ENCODE measurements at regions not wholly inside any gene's neighbourhood (a gene's known extent, or its start where the extent isn't known, plus 50 kb on each side); places are given as distances from the start of the nearest gene placed in this dataset.
"Not testable (repeated sequence)": the region's sequence is repeated elsewhere in the genome, so short reads cannot be mapped to it uniquely, and the experiment has no call there.

DNA sequence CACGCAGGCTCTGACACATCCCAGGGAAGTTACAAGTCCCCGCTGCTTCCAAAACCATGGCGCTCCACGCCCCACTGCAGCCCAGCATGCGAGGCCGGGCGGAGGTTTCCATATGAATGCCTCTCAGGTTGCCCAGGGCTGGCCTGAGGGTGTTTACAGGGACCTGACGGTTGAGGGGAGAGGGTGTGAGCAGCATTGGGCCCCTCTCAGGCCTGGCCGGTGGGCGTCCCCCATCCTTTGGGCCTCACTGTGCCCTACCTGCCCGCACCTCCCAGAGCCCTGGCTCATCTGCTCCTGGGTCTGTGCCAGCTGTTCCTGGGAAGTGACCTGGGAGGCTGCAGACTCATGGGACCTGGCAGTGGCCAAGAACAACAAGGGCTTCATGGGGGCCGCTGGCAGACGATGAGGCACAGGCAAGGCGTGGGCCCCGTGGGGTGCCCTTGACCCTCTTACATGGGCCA is 173.5 kb downstream of the C16orf95 start:
- DNase-seq, result no peak

DNA sequence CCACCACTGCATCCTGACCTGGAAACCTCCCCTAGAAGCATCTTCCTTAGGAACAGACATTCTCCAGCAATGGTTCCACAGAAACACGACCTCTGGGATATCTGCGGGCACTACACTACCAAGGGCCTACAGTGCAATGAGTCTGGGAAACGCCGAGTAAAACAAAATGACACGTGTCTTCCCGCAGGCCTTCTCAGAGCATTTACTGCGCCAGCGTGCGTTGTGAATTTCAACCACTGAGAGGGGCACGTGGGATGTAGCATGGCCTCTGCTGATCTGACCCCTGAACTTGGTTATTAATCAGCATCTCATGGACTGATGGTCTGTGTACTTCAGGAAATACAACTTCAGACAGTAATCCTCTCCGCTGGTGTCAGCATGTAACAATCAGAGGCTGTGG is 173.0 kb downstream of the C16orf95 start:
- DNase-seq, result no peak

DNA sequence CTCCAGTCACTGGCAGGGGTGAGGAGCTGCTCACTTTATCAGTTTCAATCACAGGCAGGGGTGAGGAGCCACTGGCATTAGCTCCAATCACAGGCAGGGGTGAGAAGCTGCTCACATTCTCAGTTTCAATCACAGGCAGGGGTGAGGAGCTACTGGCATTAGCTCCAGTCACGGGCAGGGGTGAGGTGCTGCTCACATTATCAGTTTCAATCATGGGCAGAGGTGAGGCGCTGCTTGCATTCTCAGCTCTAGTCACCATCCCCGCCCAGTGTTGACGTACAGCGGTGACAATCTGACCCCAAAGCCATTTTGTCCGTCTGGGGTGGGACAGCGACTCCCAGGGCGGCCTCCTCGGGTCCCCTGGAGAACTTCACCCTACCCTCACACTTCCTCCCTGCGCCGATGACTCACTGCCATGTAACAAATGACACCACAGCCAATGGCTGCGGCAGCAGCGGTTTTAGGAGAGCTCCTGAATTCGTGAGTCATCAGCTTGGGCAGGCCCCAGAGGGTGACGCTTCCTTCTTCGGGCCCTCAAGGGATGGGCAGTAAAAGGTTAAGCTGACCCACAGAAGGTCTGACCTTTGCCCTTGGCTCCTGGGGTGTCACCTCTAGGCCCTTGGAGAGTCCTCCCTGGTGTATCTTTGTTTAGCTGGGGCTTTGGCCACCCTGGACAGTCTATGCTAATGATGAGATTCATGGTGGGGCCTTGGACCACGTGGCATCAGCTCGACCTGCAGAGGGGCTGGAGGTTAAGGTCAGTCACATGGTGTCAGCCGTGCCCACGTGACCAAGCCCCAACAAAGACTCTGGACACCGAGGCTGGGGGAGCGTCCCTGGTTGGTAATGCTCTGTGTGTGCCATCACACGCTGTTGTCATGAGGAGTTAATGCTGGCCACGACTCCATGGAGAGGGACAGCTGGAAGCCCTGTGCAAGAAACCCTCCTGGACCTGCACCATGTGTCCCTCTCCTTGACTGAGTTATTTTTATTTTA is 171.7 kb downstream of the C16orf95 start:
- no peak for DNase-seq

DNA sequence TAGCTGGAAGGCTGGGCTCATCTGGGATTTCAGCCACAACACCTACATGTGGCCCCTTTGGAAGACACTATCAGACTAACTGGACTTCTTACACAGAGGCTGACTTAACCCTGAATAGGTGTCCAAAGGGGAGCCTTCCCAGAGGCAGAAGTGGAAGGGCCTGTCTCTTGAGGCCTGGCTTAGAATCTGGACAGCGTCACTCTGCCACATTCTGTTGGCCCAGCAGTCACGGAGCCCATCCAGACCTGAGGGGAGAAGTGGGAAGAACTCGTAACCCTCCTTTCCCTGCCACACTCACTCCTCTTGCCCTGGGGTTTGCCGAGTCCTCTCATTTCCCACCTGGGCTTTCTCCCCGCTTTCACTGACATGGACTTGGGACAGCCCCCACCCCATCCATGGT is 170.5 kb downstream of the C16orf95 start:
- DNase-seq, result no peak

DNA sequence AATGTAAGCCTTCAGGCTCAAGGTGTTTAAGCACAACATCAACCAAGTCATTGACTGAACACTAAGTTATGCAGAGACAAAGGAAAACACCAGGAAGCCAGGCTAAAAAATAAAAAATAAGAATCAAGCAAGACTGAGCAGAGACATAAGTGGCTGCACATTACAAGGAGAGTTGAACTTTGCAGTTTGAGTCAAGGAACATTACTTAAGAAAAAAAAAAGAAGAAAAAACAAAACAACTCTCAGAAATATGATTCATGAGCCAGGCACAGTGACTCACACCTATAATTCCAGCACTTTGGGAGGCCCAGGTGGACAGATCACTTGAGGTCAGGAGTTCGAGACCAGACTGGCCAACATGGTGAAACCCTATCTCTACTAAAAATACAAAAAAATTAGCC is 168.1 kb downstream of the C16orf95 start:
- DNase-seq, result no peak

DNA sequence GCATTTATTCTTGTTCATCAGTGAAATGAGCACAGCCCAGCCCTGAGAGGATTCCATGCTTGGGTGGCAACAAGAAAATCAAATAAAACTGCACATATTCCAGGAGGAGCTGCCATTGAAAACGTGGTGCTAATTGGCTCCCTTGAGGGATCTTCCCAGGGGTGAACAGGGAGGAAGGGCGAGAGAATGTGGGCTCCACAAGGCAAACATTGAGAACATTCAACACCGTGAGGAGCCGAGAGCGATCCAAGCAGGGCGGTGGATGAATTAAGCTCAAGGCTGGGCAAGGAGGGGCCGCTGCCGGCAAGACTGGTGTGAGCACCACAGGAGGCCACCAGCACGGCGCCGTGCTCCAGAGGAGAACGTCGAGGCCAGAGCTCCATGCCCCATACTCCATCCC is 166.9 kb downstream of the C16orf95 start:
- DNase-seq, result no peak

DNA sequence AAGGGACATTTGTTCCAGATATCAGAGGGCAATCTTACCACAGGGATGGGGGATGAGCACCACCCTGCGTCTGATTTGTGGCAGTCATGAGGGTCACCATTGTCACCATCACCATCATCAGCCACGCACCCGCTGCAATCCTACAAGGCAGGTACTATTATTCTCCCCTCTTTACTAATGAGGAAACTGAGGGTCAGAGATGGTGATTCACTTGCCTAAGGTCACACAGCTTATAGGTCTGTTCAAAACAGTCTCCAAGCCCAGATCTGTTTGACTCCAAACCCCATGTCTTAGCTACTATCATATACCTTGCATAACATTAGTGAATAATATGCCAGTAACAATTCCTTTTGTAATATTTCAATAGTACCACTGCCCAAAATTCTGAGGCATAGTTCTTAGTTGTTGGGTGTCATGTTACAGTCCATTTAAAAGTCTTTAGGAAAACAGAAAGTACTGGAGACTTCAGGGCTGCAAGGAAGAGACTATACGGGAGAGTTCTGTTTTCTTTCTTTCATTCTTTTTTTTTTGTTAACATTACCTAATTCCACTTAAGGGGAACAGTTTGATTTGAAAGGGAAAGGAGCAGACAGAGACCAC is 166.4 kb downstream of the C16orf95 start:
- no peak for DNase-seq

DNA sequence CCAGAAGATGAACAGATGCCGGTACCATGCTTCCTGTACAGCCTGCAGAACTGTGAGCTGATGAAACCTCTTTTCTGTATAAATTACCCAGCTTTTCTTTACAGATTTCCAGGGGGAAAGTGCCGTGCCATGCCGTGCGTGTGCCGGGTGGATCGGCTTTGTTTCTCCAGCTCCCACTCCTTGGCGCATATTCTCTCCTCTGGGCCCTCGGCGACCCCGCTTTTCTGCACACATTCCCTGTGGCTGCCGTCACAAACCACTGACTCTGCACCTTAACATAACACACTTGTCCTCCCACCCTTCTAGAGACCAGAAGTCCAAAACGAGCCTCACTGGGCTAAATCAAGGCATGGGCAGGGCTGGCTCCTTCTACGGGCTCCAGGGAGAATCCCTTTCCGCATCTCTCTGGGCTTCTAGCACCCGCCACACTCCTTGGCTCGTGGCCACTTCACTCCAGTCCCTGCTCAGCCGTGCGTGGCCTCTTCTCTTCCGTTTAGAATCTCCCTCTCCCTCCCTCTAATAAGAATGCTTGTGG is 164.9 kb downstream of the C16orf95 start:
- no peak for DNase-seq

DNA sequence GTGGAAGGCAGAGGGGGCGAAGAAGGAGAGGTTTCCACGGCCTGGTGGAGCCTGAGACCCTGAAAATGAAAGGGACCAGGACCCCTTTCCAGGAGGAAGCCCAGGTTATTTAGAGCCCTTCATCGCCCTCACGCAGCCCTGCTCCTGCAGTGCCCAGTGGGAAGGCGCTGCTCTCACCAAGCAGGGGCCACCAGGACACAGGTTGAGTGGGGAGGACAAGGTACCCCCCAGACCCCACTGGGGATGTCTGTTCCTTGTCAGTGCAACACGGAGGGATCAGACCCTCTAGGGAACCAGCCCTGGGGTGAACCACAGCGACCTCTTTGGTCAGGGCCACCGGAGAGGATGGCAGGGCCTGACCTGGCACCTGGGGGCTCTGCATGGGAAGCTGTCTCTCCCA is 163.9 kb downstream of the C16orf95 start:
- no peak for DNase-seq

DNA sequence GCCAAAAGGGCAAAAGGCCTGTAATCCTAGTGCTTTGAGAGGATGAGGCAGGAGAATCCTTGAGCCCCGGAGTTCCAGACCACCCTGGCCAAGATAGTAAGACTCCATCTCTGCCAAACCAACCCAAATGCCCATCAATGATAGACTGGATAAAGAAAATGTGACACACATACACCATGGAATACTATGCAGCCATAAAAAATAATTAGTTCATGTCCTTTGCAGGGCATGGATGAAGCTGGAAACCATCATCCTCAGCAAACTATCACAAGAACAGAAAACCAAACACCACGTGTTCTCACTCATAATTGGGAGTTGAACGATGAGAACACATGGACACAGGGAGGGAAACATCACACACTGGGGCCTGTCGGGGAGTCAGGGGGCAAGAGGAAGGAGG is 161.9 kb downstream of the C16orf95 start:
- not testable (repeated sequence) for DNase-seq

DNA sequence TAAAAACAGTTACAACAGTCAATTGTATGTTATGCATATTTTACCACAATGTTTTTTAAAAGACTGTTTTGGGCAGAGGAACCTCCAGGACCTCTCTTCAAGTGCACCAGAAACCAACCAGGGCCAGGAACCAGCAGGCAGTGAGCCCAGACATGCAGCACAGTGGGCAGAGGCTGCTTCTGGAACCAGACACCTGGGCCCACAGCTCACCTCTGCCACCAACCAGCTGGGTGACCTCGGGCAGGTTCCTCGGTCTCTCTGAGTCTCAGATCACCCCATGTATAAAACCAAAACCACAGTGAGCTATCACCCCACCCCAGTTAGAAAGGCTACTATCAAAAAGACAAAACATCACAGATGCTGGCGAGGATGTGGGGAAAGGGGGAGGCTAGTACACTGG is 161.0 kb downstream of the C16orf95 start:
- DNase-seq, result no peak

DNA sequence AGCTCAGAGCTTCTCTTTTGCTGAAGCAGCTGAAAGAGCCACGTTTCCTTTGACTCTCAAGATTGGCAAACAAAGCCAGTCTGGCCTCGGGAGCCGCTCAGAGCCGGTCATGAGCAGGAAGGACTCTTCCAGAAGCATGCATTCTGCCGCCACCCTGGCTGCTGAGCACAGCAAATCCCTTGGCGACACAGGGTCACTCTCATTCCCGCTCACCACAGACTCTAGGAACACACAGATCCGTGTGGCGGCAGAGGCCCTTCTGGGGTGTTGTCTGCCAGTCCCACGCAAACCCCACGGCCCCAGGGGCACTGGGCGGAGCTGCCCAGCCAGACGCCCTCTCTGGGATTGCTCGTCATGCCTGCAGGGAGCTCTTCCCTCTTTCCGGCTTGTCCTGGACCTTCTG is 157.0 kb downstream of the C16orf95 start:
- DNase-seq, result no peak

DNA sequence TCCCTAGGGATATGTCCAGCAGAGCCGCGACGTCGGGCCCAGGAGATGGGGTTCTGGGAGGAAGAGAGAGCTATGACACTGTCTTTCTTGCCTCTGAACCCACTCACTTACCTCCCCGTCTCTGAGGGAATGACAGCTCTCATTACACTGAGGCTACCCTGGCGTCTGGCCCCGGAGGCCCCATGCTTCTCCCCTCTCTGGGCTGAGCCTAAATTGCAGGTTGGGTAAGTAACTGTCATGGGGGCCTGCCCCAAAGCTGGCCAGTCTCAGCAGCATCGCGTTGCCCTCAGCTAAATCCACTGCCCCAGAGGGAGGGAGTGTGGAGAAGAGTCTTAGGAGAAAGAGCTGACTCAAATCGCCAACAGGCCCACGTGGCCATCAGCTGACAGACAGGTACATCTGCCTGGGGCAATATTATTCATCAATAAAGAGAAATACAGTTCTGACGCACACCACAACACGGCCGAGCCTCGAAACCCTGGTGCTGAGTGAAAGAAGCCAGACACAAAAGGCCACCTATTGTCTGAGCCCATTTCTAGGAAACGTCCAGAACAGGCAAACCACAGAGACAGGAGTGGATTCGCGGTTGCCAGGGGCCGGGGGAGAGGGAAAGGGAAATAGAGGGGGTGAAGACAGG is 156.4 kb downstream of the C16orf95 start:
- DNase-seq, result no peak

DNA sequence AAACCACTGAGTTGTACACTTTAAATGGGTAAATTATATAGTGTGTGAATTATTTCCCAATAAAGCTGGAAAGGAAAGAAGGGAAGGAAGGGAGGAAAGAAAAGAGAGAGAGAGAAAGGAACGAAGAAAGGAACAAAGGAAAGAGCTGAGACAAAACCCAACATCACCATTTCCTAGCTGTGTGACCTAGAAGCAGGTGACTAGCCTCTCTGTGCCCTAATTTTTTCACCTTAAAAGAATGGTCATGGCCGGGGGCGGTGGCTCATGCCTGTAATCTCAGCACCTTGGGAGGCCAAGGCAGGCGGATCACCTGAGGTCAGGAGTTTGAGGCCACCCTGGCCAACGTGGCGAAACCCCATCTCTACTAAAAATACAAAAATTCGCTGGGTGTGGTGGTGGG is 155.8 kb downstream of the C16orf95 start:
- not testable (repeated sequence) for DNase-seq

DNA sequence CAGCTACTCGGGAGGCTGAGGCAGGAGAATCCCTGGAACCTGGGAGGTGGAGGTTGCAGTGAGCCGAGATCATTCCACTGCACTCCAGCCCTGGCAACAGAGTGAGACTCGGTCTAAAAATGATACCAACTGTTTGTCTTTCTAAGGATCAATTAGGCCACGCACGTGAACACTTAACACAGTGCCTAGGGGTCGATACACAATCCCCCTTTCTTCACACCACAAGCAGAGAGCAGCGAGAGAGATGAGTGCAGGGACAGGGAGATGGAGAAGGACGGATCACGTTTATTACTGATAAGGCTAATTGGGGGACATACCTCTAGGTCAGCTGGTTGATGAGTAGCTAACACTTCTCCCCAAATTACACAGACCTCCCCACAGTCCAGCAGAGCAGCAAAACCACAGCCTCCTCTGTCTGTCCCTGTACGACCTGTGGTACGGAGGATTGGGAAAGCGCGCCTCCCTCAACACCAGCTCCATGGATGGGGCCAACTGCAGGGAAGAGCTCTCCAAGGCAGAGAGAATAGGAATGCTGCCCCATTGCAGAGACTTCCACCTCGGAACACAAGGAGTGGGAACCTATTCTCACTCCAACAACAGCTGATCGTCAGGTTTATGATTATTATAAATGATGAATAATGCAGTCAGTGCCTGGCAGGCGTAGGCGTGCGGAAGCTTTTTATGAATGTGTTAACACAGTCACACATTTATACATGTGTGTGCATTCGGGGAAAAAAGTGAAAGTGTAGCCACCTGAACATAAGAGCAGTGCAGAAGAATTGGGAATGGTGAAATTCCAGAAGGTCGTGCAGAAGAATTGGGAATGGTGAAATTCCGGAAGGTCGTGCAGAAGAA is 155.1 kb downstream of the C16orf95 start:
- peak; percentile 2 for DNase-seq

DNA sequence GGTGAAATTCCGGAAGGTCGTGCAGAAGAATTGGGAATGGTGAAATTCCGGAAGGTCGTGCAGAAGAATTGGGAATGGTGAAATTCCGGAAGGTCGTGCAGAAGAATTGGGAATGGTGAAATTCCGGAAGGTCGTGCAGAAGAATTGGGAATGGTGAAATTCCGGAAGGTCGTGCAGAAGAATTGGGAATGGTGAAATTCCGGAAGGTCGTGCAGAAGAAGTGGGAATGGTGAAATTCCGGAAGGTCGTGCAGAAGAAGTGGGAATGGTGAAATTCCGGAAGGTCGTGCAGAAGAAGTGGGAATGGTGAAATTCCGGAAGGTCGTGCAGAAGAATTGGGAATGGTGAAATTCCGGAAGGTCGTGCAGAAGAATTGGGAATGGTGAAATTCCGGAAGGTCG is 154.4 kb downstream of the C16orf95 start:
- not testable (repeated sequence) for DNase-seq

DNA sequence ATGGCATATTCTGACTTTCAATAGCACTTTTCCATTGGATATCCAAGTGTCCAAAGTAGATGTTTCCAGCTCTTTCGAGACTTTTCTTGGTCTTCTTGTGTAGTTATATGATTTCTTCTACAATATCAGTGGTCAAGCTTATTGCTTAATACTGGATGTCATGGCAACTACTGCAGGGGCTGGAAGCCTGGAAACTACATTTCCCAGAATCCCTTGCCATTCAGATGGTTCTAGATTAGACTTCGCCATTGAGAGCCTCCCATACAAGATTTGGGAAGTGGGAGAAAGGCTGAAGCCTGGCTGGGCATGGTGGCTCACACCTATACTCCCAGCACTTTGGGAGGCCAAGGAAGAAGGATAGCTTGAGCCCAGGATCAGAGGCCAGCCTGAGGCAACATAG is 153.6 kb downstream of the C16orf95 start:
- no peak for DNase-seq

DNA sequence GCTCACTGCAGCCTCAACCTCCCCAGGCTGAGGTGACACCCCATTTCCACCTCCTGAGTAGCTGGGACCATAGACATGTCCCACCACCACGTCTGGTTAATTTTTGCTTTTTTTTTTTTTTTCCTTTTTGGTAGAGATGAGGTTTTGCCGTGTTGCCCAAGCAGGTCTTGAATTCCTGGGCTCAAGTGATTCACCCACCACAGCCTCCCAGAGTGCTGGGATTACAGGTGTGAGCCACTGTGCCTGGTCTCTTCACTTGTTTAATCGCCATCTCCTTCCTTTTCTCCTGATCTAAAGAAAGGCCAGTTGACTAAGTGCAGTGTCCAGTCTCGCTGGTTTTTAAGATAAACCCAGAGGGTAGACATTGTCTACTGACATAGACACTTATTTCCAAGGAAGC is 152.0 kb downstream of the C16orf95 start:
- DNase-seq, result no peak

DNA sequence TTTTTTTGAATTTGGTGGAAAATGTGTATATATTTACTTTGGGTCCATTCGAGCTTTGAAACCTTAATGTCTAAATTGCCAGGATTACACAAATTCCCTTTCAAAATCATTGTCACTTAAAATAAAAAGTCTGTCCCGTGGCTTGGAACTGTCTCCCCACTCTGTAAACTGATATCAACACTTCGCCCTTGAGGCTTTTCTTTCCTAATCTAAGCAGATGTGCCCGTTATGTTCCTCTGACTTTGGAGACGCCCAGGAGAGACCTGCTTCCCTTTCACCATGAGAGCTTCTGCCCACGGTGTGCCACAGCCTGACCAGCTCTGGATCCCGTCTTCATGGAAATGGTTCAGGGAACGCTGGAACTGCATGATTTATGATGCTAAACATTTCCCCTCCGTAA is 151.3 kb downstream of the C16orf95 start:
- no peak for DNase-seq

DNA sequence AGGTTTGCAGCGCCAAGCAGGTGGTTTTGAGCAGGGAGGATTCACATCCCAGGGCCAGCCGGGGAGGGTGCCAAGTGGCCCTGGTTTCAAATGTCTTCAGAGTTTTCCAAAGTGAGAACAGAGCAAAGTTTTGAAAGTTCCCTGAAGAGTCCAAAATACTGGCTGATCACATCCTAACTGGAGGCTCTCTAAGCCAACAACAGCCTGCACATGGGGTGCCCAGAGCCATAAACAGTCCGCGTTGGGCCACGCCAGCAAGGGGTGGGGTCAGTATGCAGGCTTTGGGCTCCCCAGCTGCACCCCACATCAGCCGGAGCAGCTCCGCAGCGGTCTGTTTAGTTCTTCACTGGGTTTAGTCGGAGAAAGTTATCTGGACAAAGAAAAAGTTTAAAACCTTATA is 150.9 kb downstream of the C16orf95 start:
- DNase-seq, result no peak

DNA sequence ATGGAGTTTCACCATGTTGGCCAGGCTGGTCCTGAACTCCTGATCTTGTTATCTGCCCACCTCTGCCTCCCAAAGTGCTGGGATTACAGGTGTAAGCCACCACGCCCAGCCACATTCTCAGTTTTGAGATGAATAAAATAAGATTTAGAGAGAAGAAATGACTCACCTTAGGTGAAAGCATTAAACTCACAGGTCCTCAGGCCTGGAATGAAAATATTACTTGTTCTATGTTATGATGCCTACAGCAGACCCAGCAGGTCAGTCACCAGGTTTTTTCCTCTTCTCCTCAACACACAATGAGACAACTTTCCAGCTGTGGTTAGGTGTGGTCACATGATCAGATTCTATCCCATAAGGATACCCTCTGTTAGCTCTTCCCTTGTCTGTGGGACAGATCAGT is 150.3 kb downstream of the C16orf95 start:
- no peak for DNase-seq

DNA sequence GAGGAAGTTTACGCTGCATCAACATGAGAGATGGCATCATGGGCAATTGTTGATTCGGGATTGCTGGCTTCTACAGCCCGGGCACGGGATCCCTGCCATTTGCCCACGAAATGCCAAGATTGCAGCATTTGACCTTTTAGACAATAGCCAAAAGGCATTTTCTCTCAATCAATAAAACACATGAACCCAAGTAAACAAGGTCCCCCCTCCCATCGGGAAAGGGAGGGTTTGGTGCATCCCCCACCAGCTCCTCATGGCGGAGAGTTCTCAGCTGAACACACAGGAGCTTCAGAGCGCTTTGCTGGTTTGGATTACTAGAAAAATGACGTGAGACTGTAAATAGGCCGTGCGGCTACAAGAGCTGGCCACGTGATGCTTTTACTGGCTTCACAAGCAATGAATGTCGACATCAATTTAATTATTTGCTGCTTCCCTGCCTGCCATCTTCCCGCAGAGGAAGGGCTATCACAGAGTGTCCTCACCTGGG is 147.6 kb downstream of the C16orf95 start:
- no peak for DNase-seq
